HEK293T (cell line): ENCODE measurements at regions not wholly inside any gene's neighbourhood (a gene's known extent, or its start where the extent isn't known, plus 50 kb on each side); places are given as distances from the start of the nearest gene placed in this dataset.

Experiments
- BHLHE40 ChIP-seq: fragments of 450-650 bp; IDR thresholded peaks from 2 replicates; pipeline ENCODE4 v1.6.1; 2016; ENCODE audit warnings: mild to moderate bottlenecking, moderate library complexity, borderline replicate concordance
- ELF4 ChIP-seq: fragments of 450-650 bp; IDR thresholded peaks from 2 replicates; pipeline ENCODE4 v1.6.1; 2017; ENCODE audit warnings: antibody characterized with exemption
- FOXM1 ChIP-seq: fragments of 450-650 bp; IDR thresholded peaks from 2 replicates; pipeline ENCODE4 v1.6.1; 2017; ENCODE audit warnings: mild to moderate bottlenecking, borderline replicate concordance
- L3MBTL2 ChIP-seq: fragments of 450-650 bp; conservative IDR thresholded peaks from 2 replicates; pipeline ENCODE4 v1.6.1; 2016; ENCODE audit warnings: mild to moderate bottlenecking
- NFRKB ChIP-seq: fragments of 450-650 bp; IDR thresholded peaks from 2 replicates; pipeline ENCODE4 v1.6.1; 2016; ENCODE audit warnings: mild to moderate bottlenecking, moderate library complexity
- ZNF384 ChIP-seq: fragments of 450-650 bp; IDR thresholded peaks from 2 replicates; pipeline ENCODE4 v1.6.1; 2016

DNA sequence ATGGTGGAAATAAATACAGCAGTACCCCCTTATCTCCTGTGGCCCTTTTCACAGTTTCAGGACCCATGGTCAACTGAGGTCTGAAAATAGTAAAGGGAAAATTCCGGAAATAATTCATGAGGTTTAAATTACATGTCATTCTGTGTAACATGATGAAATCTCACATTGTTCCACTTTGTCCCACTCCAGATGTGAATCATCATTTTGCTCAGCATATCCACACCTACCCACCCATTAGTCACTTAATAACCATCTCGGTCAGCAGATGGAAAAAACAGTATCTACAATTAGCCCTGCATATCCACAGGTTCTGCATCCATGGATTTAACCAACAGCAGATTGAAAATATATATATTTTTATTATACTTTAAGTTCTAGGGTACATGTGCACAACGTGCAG, 86.9 kb upstream of the GORAB start:
- TF ChIP-seq ELF4 = no peak
- no peak for TF ChIP-seq L3MBTL2
- TF ChIP-seq FOXM1 = no peak
- no peak for TF ChIP-seq BHLHE40
- TF ChIP-seq NFRKB = no peak
- no peak for TF ChIP-seq ZNF384
